H9 (cell line): ENCODE measurements at regions not wholly inside any gene's neighbourhood (a gene's known extent, or its start where the extent isn't known, plus 50 kb on each side); places are given as distances from the start of the nearest gene placed in this dataset.

ENCODE experiments used
- DNase-seq: peaks from one replicate; pipeline ENCODE4 v3.0.0-alpha.2; 2017
- H2AFZ ChIP-seq: one replicate; pipeline ENCODE4 v1.6.1; 2013; ENCODE audit warnings: mild to moderate bottlenecking, low read length, control low read depth, moderate library complexity
- H2AK5ac ChIP-seq: 2 replicates; pipeline ENCODE4 v1.6.1; 2013; ENCODE audit warnings: low read length, control low read depth, mixed read lengths; ENCODE audit not compliant: insufficient read length
- H2BK120ac ChIP-seq: one replicate; pipeline ENCODE4 v1.6.1; 2013; ENCODE audit warnings: low read depth, mild to moderate bottlenecking, low read length, control low read depth, inconsistent platforms; ENCODE audit not compliant: poor library complexity, severe bottlenecking
- H2BK12ac ChIP-seq: 2 replicates; pipeline ENCODE4 v1.6.1; 2013; ENCODE audit warnings: low read length, control low read depth, mixed read lengths, low read depth; ENCODE audit not compliant: insufficient read length
- H2BK15ac ChIP-seq: 2 replicates; pipeline ENCODE4 v1.6.1; 2013; ENCODE audit warnings: low read depth, low read length, control low read depth
- H2BK20ac ChIP-seq: one replicate; pipeline ENCODE4 v1.6.1; 2013; ENCODE audit warnings: low read depth, mild to moderate bottlenecking, low read length, control low read depth, inconsistent platforms; ENCODE audit not compliant: poor library complexity, severe bottlenecking
- H2BK5ac ChIP-seq: 2 replicates; pipeline ENCODE4 v1.6.1; 2013; ENCODE audit warnings: low read length, control low read depth, mixed read lengths; ENCODE audit not compliant: insufficient read length
- H3K14ac ChIP-seq: 2 replicates; pipeline ENCODE4 v1.6.1; 2013; ENCODE audit warnings: low read length, control low read depth; ENCODE audit not compliant: insufficient read depth
- H3K18ac ChIP-seq: 2 replicates; pipeline ENCODE4 v1.6.1; 2013; ENCODE audit warnings: low read depth, mild to moderate bottlenecking, mixed read lengths, low read length, control low read depth; ENCODE audit not compliant: insufficient read length
- H3K23ac ChIP-seq: 2 replicates; pipeline ENCODE4 v1.6.1; 2013; ENCODE audit warnings: low read length, control low read depth, mixed read lengths, low read depth; ENCODE audit not compliant: insufficient read length
- H3K23me2 ChIP-seq: 2 replicates; pipeline ENCODE4 v1.6.1; 2013; ENCODE audit warnings: low read depth, mild to moderate bottlenecking, mixed read lengths, low read length, control low read depth; ENCODE audit not compliant: insufficient read length, poor library complexity, severe bottlenecking
- H3K27ac ChIP-seq: 2 replicates; pipeline ENCODE4 v1.5.1; 2013; ENCODE audit warnings: low read length, control low read depth, mixed read lengths, low read depth; ENCODE audit not compliant: insufficient read length
- H3K27me3 ChIP-seq: 2 replicates; pipeline ENCODE4 v1.6.1; 2013; ENCODE audit warnings: low read length, control low read depth, inconsistent platforms; ENCODE audit not compliant: insufficient read depth
- H3K4ac ChIP-seq: 2 replicates; pipeline ENCODE4 v1.6.1; 2013; ENCODE audit warnings: low read depth, mild to moderate bottlenecking, control low read depth, inconsistent platforms, low read length, moderate library complexity
- H3K4me1 ChIP-seq: 2 replicates; pipeline ENCODE4 v1.6.1; 2013; ENCODE audit warnings: low read length, control low read depth, inconsistent platforms; ENCODE audit not compliant: insufficient read depth
- H3K4me2 ChIP-seq: 2 replicates; pipeline ENCODE4 v1.6.1; 2013; ENCODE audit warnings: low read length, control low read depth, mixed read lengths; ENCODE audit not compliant: insufficient read length, insufficient read depth
- H3K56ac ChIP-seq: 2 replicates; pipeline ENCODE4 v1.6.1; 2013; ENCODE audit warnings: low read depth, mild to moderate bottlenecking, mixed read lengths, low read length, control low read depth; ENCODE audit not compliant: insufficient read length
- H3K79me1 ChIP-seq: 2 replicates; pipeline ENCODE4 v1.6.1; 2013; ENCODE audit warnings: low read depth, mild to moderate bottlenecking, moderate library complexity, low read length, control low read depth, inconsistent platforms; ENCODE audit not compliant: insufficient read depth, poor library complexity, severe bottlenecking
- H3K79me2 ChIP-seq: 2 replicates; pipeline ENCODE4 v1.6.1; 2013; ENCODE audit warnings: low read length, control low read depth, inconsistent platforms; ENCODE audit not compliant: insufficient read depth
- H3K9ac ChIP-seq: 2 replicates; pipeline ENCODE4 v1.6.1; 2013; ENCODE audit warnings: low read length, control low read depth, mixed read lengths; ENCODE audit not compliant: insufficient read length; ENCODE audit errors: extremely low read depth
- H3K9me3 ChIP-seq: one replicate; pipeline ENCODE4 v1.6.1; 2013; ENCODE audit warnings: low read depth, low read length, inconsistent platforms; ENCODE audit not compliant: control insufficient read depth
- H3T11ph ChIP-seq: one replicate; pipeline ENCODE4 v1.6.1; 2013; ENCODE audit warnings: mild to moderate bottlenecking, low read length, control low read depth, inconsistent platforms
- H4K20me1 ChIP-seq: one replicate; pipeline ENCODE4 v1.6.1; 2013; ENCODE audit not compliant: control insufficient read depth, insufficient read length, insufficient read depth
- H4K5ac ChIP-seq: 2 replicates; pipeline ENCODE4 v1.6.1; 2013; ENCODE audit warnings: low read depth, mild to moderate bottlenecking, mixed read lengths, low read length, control low read depth; ENCODE audit not compliant: insufficient read length
- H4K8ac ChIP-seq: replicated peaks from 2 replicates; pipeline ENCODE4 v1.6.1; 2013; ENCODE audit warnings: low read length, control low read depth, mixed read lengths, low read depth; ENCODE audit not compliant: insufficient read length
- H4K91ac ChIP-seq: 2 replicates; pipeline ENCODE4 v1.6.1; 2013; ENCODE audit warnings: low read depth, mild to moderate bottlenecking, moderate library complexity, mixed read lengths, low read length, control low read depth; ENCODE audit not compliant: insufficient read length
- H3K27ac Mint-ChIP-seq, 3 experiments: 2 replicates in 2 of 3; 3 replicates in 1 of 3; pipeline ENCODE4 v1.8.0; 2020 to 2021; ENCODE audit warnings: mixed read lengths in 3 of 3, mild to moderate bottlenecking in 1 of 3, moderate library complexity in 1 of 3
- H3K27me3 Mint-ChIP-seq: 2 replicates; pipeline ENCODE4 v1.8.0; 2021; ENCODE audit warnings: low read depth, mild to moderate bottlenecking, moderate library complexity, mixed read lengths
- H3K36me3 Mint-ChIP-seq, 3 experiments: 2 replicates in 2 of 3; 3 replicates in 1 of 3; pipeline ENCODE4 v1.8.0; 2020 to 2021; ENCODE audit warnings: low read depth in 3 of 3, mixed read lengths in 3 of 3; ENCODE audit not compliant: insufficient read depth in 1 of 3
- H3K4me1 Mint-ChIP-seq, 2 experiments: 2 replicates each; pipeline ENCODE4 v1.8.0; 2020; ENCODE audit warnings: mixed read lengths in 2 of 2
- H3K4me3 Mint-ChIP-seq, 2 experiments: 2 replicates in 1 of 2; 3 replicates in 1 of 2; pipeline ENCODE4 v1.8.0; 2020 to 2021; ENCODE audit warnings: mild to moderate bottlenecking in 2 of 2, mixed read lengths in 2 of 2, moderate library complexity in 1 of 2
- H3K9me3 Mint-ChIP-seq, 2 experiments: 2 replicates in 1 of 2; 3 replicates in 1 of 2; pipeline ENCODE4 v1.8.0; 2020; ENCODE audit warnings: mild to moderate bottlenecking in 2 of 2, mixed read lengths in 2 of 2, moderate library complexity in 1 of 2
- WGBS: extraction: QIAGEN DNeasy Blood & Tissue Kit; methylation state at CpG from one replicate; pipeline ENCODE4 v1.1.7; 2013; ENCODE audit warnings: missing lambda C conversion rate, low lambda C conversion rate, mixed read lengths; ENCODE audit not compliant: insufficient read length; ENCODE audit errors: extremely low coverage; 5-methylcytosine and 5-hydroxymethylcytosine counted together
- TF ChIP-seq, protein P1 (sequence below): fragments of 200-600 bp; sonication (generic); conservative IDR thresholded peaks from 3 replicates; pipeline ENCODE4 v1.8.0; 2021; ENCODE audit warnings: antibody characterized with exemption, mild to moderate bottlenecking

- Mint-ChIP-seq H3K9me3 (no peaks in the 10 kb centered on the region; a peak in 1 of 5 replicates), H3K36me3 (no peaks in the 10 kb centered on the region), H3K27me3 (peaks cover 1% of the 10 kb centered on the region; the same call in 1 of the 2 replicates), H3K4me1 (no peaks in the 10 kb centered on the region), H3K4me3 (no peak overlapping the region), H3K27ac (no peak overlapping the region)
- WGBS, result no CpG with 5 or more reads among the region's 1 CpG
- no peak overlapping the region for H4K91ac ChIP-seq
- H2BK120ac ChIP-seq, result no peak overlapping the region
- no peak overlapping the region for H2AK5ac ChIP-seq
- no peak overlapping the region for H3K27ac ChIP-seq
- no peak overlapping the region for H3K23ac ChIP-seq
- no peak overlapping the region for H3K14ac ChIP-seq
- no peaks in the 10 kb centered on the region for H3K79me1 ChIP-seq
- no peak overlapping the region for H3K56ac ChIP-seq
- no peaks in the 10 kb centered on the region for H4K20me1 ChIP-seq
- no peaks in the 10 kb centered on the region; the same call in 1 of the 2 replicates for H3K27me3 ChIP-seq
- no peak for DNase-seq
- no peak overlapping the region for H2BK5ac ChIP-seq
- TF ChIP-seq, protein P1, sequence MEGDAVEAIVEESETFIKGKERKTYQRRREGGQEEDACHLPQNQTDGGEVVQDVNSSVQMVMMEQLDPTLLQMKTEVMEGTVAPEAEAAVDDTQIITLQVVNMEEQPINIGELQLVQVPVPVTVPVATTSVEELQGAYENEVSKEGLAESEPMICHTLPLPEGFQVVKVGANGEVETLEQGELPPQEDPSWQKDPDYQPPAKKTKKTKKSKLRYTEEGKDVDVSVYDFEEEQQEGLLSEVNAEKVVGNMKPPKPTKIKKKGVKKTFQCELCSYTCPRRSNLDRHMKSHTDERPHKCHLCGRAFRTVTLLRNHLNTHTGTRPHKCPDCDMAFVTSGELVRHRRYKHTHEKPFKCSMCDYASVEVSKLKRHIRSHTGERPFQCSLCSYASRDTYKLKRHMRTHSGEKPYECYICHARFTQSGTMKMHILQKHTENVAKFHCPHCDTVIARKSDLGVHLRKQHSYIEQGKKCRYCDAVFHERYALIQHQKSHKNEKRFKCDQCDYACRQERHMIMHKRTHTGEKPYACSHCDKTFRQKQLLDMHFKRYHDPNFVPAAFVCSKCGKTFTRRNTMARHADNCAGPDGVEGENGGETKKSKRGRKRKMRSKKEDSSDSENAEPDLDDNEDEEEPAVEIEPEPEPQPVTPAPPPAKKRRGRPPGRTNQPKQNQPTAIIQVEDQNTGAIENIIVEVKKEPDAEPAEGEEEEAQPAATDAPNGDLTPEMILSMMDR, result no peak
- no peaks in the 10 kb centered on the region for H3K79me2 ChIP-seq
- H2BK20ac ChIP-seq, result no peak overlapping the region
- no peaks in the 10 kb centered on the region for H3K23me2 ChIP-seq
- no peak overlapping the region for H3K9ac ChIP-seq
- no peak overlapping the region for H3K4me2 ChIP-seq
- H3K18ac ChIP-seq, result no peak overlapping the region
- H4K8ac ChIP-seq, result no peak overlapping the region
- H4K5ac ChIP-seq, result no peak overlapping the region
- H3K4ac ChIP-seq, result no peak overlapping the region
- no peak overlapping the region for H3T11ph ChIP-seq
- no peaks in the 10 kb centered on the region for H3K4me1 ChIP-seq
- no peak overlapping the region for H2AFZ ChIP-seq
- H3K9me3 ChIP-seq, result no peaks in the 10 kb centered on the region
- H2BK12ac ChIP-seq, result no peak overlapping the region
- H2BK15ac ChIP-seq, result no peak overlapping the region
These were observed 172.8 kb upstream of the ZFP64 start for GRCh38 chr20:52364405-52364804.
